Osteocyte (in vitro differentiated cells): ENCODE measurements at regions not wholly inside any gene's neighbourhood (a gene's known extent, or its start where the extent isn't known, plus 50 kb on each side); places are given as distances from the start of the nearest gene placed in this dataset.
"Not testable (repeated sequence)": the region's sequence is repeated elsewhere in the genome, so short reads cannot be mapped to it uniquely, and the experiment has no call there.

Source experiments
- DNase-seq: peaks from one replicate; pipeline ENCODE4 v3.0.0; 2021; ENCODE audit warnings: mixed read lengths; ENCODE audit not compliant: unreplicated experiment; ENCODE audit errors: extremely low spot score
- H3K27ac Mint-ChIP-seq: one replicate; pipeline ENCODE4 v1.8.0; 2021; ENCODE audit warnings: mild to moderate bottlenecking, mixed read lengths; ENCODE audit not compliant: unreplicated experiment
- H3K27me3 Mint-ChIP-seq: one replicate; pipeline ENCODE4 v1.8.0; 2021; ENCODE audit warnings: mixed read lengths; ENCODE audit not compliant: unreplicated experiment
- H3K36me3 Mint-ChIP-seq: one replicate; pipeline ENCODE4 v1.8.0; 2021; ENCODE audit warnings: mixed read lengths; ENCODE audit not compliant: unreplicated experiment
- H3K4me1 Mint-ChIP-seq: one replicate; pipeline ENCODE4 v1.8.0; 2021; ENCODE audit warnings: mixed read lengths; ENCODE audit not compliant: unreplicated experiment
- H3K4me3 Mint-ChIP-seq: one replicate; pipeline ENCODE4 v1.8.0; 2021; ENCODE audit warnings: mild to moderate bottlenecking, moderate library complexity, mixed read lengths; ENCODE audit not compliant: unreplicated experiment
- H3K9me3 Mint-ChIP-seq: one replicate; pipeline ENCODE4 v1.8.0; 2021; ENCODE audit warnings: mixed read lengths; ENCODE audit not compliant: unreplicated experiment
- TF ChIP-seq, protein P1 (sequence below): fragments of 200-600 bp; sonication (generic); IDR thresholded peaks from 2 replicates; pipeline ENCODE4 v1.5.0; 2021; ENCODE audit warnings: antibody characterized with exemption, mild to moderate bottlenecking, moderate library complexity

DNA sequence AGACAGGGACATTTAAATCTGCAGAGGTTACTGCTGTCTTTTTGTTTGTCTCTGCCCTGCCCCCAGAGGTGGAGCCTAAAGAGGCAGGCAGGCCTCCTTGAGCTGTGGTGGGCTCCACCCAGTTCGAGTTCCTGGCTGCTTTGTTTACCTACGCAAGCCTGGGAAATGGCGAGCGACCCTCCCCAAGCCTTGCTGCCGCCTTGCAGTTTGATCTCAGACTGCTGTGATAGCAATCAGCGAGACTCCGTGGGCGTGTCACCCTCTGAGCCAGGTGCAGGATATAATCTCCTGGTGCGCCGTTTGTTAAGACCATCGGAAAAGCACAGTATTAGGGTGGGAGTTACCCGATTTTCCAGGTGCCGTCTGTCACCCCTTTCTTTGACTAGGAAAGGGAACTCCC lies 93.3 kb downstream of the ANKRD30BL start:
- peaks cover 12% of the 10 kb centered on the region for H3K9me3 Mint-ChIP-seq
- not testable (repeated sequence) for H3K27ac Mint-ChIP-seq, H3K27me3 Mint-ChIP-seq, H3K36me3 Mint-ChIP-seq, DNase-seq, H3K4me3 Mint-ChIP-seq, H3K4me1 Mint-ChIP-seq

DNA sequence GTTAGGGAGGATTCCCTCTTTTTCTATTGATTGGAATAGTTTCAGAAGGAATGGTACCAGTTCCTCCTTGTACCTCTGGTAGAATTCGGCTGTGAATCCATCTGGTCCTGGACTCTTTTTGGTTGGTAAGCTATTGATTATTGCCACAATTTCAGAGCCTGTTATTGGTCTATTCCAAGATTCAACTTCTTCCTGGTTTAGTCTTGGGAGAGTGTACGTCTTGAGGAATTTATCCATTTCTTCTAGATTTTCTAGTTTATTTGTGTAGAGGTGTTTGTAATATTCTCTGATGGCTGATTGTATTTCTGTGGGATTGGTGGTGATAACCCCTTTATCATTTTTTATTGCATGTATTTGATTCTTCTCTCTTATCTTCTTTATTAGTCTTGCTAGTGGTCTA lies 96.4 kb downstream of the ANKRD30BL start:
- peaks cover 12% of the 10 kb centered on the region for H3K9me3 Mint-ChIP-seq
- H3K4me1 Mint-ChIP-seq, H3K27ac Mint-ChIP-seq, H3K36me3 Mint-ChIP-seq, H3K27me3 Mint-ChIP-seq, H3K4me3 Mint-ChIP-seq, DNase-seq: not testable (repeated sequence)

DNA sequence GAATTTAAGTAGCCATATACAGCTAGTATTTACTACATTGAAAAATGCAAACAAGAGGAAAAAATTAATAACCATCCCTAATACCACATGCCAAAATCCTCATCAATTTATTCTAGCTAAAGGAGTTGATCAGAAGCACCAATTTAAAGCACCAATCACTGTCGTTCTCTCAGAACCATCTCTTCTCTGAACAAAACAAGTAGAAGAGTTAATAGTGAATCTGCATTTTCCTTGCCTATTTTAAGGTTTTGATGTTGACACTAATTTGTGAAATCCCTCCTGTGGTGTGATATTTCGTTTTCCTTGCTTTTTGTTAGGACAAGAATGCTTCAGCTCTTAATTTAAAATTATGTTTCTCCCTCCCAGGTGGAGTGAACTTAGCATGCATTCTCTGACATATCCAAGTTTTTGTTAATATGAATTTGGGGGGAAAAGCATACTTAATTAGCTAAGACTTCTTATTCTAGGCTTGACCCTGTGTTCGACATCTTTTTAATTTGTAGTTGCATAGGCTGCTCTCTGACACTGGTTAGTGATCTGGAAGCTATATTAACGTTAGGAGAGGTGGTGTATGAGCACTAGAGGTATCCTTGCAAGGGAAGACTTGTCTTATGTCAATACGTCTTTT lies 122.0 kb downstream of the ANKRD30BL start:
- H3K4me3 Mint-ChIP-seq, H3K4me1 Mint-ChIP-seq: not testable (repeated sequence)

DNA sequence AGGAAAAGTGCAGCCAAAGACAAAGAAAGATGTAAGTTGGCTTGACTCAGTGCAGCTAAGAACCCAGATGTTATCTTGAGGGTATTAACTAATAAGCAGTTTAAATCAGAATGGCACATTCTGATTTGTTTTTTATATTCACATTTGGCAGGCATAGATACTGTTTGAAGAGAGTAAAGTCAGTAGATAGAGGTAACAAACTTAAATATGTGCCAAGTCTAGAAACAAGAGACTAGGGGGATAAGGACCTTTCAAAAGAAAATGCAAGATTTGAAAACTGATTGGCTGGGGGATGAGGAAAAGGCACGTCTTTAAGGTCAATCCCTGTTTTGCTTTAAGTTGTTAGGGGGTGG lies 122.9 kb downstream of the ANKRD30BL start:
- H3K36me3 Mint-ChIP-seq, H3K27ac Mint-ChIP-seq, H3K4me1 Mint-ChIP-seq, DNase-seq, H3K9me3 Mint-ChIP-seq: not testable (repeated sequence)
- H3K4me3 Mint-ChIP-seq = peak overlapping the region; percentile 75
- peaks cover 40% of the 10 kb centered on the region for H3K27me3 Mint-ChIP-seq

More for the DNA sequence above, 122.0 kb downstream of the ANKRD30BL start:
- not testable (repeated sequence) for DNase-seq, H3K27ac Mint-ChIP-seq, H3K36me3 Mint-ChIP-seq, H3K9me3 Mint-ChIP-seq
- peaks cover 40% of the 10 kb centered on the region for H3K27me3 Mint-ChIP-seq

DNA sequence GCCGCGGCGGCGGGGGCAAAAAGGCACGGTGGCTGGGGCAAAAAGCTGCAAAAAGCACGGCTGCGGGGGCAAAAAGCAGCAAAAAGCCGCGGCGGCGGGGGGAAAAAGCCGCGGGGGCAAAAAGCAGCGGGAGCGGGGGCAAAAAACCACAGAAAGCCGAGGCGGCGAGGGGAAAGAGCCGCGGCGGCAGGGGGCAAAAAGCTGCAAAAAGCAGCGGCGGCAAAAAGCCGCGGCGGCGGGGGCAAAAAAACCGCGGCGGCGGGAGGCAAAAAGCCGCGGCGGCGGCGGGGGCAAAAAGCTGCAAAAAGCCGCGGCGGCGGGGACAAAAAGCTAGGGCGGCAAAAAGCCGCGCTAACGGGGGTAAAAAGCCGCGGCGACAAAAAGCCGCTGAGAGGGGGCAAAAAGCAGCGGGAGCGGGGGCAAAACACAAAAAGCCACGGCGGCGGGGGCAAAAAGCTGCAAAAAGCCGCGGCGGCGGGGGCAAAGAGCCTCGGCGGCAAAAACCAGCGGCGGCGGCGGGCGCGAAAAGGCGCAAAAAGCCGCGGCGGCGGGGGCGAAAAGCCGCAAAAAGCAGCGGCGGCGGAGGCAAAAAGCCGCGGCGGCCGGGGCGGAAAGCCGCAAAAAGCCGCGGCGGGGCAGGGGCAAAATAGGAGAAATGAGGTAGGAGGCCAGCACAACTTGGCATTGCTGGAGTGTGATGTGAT lies 123.4 kb downstream of the ANKRD30BL start:
- TF ChIP-seq, protein P1, sequence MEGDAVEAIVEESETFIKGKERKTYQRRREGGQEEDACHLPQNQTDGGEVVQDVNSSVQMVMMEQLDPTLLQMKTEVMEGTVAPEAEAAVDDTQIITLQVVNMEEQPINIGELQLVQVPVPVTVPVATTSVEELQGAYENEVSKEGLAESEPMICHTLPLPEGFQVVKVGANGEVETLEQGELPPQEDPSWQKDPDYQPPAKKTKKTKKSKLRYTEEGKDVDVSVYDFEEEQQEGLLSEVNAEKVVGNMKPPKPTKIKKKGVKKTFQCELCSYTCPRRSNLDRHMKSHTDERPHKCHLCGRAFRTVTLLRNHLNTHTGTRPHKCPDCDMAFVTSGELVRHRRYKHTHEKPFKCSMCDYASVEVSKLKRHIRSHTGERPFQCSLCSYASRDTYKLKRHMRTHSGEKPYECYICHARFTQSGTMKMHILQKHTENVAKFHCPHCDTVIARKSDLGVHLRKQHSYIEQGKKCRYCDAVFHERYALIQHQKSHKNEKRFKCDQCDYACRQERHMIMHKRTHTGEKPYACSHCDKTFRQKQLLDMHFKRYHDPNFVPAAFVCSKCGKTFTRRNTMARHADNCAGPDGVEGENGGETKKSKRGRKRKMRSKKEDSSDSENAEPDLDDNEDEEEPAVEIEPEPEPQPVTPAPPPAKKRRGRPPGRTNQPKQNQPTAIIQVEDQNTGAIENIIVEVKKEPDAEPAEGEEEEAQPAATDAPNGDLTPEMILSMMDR = no peak
- Mint-ChIP-seq H3K4me1 (peaks cover 7% of the 10 kb centered on the region), H3K27ac (no peak overlapping the region), H3K36me3 (no peaks in the 10 kb centered on the region), H3K27me3 (peaks cover 38% of the 10 kb centered on the region), H3K4me3 (peak overlapping the region; percentile 75), H3K9me3 (no peaks in the 10 kb centered on the region)
- DNase-seq = no peak

DNA sequence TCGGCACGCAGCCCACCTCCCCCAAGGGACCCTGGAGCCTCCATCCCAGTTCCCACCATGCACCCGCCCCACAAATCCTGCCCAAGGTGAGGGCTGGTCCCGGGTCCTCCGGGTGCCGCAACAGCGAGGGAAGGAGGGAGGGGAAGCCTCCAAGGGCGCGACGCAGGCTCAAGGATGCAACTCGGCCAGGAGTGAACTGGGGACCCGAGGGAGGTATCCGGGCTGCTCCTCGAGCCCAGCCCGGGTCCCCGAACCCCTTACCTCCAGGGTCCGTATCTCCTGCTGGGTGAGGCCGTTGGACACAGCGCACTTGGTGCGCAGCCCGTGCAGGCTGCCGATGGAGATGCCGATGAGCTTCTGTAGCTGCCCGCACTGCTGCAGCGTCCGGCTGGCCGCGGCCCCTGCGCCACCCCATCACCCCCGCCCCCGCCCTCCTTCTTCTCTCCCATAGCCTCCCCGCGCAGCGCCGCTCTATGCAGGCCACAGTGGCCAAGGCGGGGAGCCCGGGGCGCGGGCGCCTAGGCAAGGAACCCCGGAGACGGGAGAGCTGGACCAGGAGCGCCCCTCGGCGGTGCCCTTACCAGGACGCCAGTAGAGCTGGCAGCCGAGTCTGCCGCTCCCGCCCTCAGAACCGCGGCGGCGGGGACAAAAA lies 124.1 kb downstream of the ANKRD30BL start:
- DNase-seq = no peak
- TF ChIP-seq, protein P1 = no peak
- no peaks in the 10 kb centered on the region for H3K36me3 Mint-ChIP-seq
- H3K4me3 Mint-ChIP-seq = peak overlapping the region; percentile 75
- no peaks in the 10 kb centered on the region for H3K9me3 Mint-ChIP-seq
- no peak overlapping the region for H3K27ac Mint-ChIP-seq
- H3K4me1 Mint-ChIP-seq = peaks cover 7% of the 10 kb centered on the region
- peaks cover 35% of the 10 kb centered on the region for H3K27me3 Mint-ChIP-seq

DNA sequence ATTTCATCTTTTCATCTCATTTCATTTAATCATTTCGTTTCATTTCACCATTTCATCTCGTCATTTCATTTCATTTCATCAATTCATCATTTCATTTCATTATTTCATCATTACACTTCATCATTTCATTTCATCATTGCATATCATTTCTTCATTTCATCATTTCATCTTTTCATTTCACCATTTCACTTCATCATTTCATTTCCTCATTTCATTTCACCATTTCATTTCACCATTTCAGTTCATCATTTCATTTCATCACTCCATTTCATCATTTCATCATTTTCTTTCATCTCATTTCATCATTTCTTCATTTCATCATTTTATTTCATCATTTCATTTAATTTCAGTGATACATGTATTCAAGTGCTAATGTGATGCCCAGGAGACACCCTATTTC lies 127.1 kb downstream of the ANKRD30BL start:
- H3K9me3 Mint-ChIP-seq = no peaks in the 10 kb centered on the region
- peaks cover 20% of the 10 kb centered on the region for H3K27me3 Mint-ChIP-seq
- TF ChIP-seq, protein P1 = no peak
- DNase-seq = no peak
- H3K27ac Mint-ChIP-seq = no peak overlapping the region
- H3K4me3 Mint-ChIP-seq = no peak overlapping the region
- H3K36me3 Mint-ChIP-seq = no peaks in the 10 kb centered on the region
- peaks cover 7% of the 10 kb centered on the region for H3K4me1 Mint-ChIP-seq
